Mucosa of stomach (tissue), 1 donor: ENCODE measurements at regions not wholly inside any gene's neighbourhood (a gene's known extent, or its start where the extent isn't known, plus 50 kb on each side); places are given as distances from the start of the nearest gene placed in this dataset.

Experiments used
- H3K27me3 ChIP-seq: one replicate; pipeline ENCODE4 v1.7.0; 2013; ENCODE audit warnings: mild to moderate bottlenecking, low read length; ENCODE audit not compliant: control insufficient read depth, insufficient read depth
- H3K36me3 ChIP-seq: one replicate; pipeline ENCODE4 v1.7.0; 2013; ENCODE audit warnings: low read length; ENCODE audit not compliant: control insufficient read depth, insufficient read depth
- H3K4me1 ChIP-seq: one replicate; pipeline ENCODE4 v1.7.0; 2013; ENCODE audit warnings: mild to moderate bottlenecking, low read length; ENCODE audit not compliant: control insufficient read depth, insufficient read depth
- H3K4me3 ChIP-seq: one replicate; pipeline ENCODE4 v1.7.0; 2013; ENCODE audit warnings: low read length
- H3K9ac ChIP-seq: one replicate; pipeline ENCODE4 v1.7.0; 2013; ENCODE audit warnings: mild to moderate bottlenecking, low read length, moderate library complexity
- H3K9me3 ChIP-seq: one replicate; pipeline ENCODE4 v1.7.0; 2013; ENCODE audit warnings: mild to moderate bottlenecking, low read length, moderate library complexity; ENCODE audit not compliant: control insufficient read depth
- donor health status: Pancreatic carcinoma.

DNA sequence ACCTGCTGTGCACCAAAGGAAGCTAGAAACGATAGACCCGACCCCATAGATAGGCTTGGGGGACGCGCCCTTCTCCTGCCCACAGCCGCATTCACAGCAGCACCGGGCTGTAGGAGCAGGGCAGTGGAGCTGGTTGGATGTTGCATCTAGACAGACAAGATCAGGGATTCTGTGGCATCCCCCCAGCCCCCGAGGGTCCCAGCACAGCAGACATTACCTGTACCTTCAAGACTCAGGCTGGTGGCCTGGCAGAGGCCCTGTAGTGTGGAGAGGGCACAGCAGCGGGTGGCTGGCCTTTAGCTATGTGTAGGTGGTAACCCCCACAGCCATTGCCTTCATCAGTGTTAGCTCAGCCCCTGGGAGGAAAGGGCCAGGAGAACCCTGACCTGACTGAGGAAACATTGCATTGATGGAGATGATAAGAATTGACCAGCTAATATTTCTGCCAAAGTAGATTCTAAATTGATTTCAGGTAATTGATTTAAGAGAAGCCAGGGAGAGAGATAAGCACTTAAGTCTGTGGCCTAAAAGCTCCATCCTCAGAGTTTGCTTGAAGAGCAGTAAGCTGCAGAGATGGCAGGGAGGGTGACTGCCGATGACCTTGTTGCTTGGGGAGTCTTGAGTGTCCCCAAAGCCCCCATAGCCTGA is 269.4 kb downstream of the TLE3 start:
- Histone ChIP-seq H3K4me1 (no peaks in the 10 kb centered on the region), H3K4me3 (no peak overlapping the region), H3K9ac (no peak overlapping the region), H3K9me3 (no peaks in the 10 kb centered on the region), H3K36me3 (no peaks in the 10 kb centered on the region), H3K27me3 (no peaks in the 10 kb centered on the region)

DNA sequence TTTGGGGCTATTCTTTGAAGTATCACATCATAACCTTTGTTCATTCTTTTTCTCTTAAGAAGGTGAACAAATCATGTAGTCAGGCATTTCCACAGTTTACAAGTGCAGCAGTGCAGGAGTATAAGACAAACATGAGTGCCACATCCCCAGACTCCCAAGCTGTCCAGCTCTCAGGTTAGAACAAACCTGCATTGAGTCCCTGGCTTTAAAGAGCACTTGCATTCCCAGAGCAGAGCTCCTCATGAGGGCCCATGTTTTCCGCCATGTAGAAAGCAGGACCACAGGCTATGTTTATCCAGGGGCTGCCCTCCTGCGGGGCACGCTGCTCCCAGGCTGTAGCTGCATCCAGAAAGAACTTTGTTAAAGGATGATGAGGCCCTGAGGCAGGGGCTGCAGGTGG is 267.7 kb downstream of the TLE3 start:
- no peaks in the 10 kb centered on the region for H3K27me3 ChIP-seq
- H3K9ac ChIP-seq = no peak overlapping the region

DNA sequence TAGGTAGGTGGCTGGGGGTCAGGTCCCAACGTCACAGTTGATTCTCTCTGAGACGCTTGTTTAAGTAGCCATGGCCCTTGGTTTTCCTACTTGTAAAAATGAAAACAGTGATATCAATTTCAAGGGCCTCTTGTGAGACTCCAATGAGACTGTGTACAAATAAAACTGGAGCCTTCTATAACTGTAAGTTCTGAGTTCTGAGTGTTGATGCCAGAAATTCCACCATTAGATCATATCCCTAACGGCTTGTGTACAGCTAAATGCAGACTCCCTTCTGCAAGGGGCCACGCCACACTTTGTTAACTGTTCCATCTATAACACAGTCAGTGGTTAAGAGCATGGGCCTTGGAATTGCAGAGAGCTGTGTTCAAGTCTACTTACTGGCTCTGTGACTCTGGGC is 267.3 kb downstream of the TLE3 start:
- Histone ChIP-seq H3K9me3 (no peaks in the 10 kb centered on the region), H3K27me3 (no peaks in the 10 kb centered on the region), H3K4me3 (no peak overlapping the region), H3K4me1 (no peaks in the 10 kb centered on the region), H3K9ac (no peak overlapping the region), H3K36me3 (no peaks in the 10 kb centered on the region)

More for the DNA sequence above, 267.7 kb downstream of the TLE3 start:
- H3K4me1 ChIP-seq = no peaks in the 10 kb centered on the region
- no peaks in the 10 kb centered on the region for H3K9me3 ChIP-seq
- H3K4me3 ChIP-seq = no peak overlapping the region
- H3K36me3 ChIP-seq = no peaks in the 10 kb centered on the region

DNA sequence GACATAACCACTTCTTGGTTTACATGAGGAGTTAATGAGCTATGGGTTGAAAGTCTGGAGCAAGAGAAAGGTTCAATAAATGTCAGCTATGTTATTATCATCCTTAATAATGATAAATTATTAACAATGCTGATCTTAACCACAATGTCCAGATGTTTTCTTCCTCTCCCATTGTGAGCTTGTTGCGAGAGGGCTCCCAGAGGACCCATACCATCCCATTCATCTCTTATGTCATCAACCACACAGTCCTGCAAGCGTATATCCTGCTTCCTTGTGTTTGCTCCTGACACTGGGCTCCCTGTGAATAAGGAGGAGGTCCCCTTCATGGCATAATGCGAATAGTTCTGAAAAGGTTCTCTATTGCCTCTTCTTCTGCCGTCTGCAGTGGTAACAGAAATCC is 266.8 kb downstream of the TLE3 start:
- H3K9ac ChIP-seq = no peak overlapping the region
- no peaks in the 10 kb centered on the region for H3K9me3 ChIP-seq
- no peaks in the 10 kb centered on the region for H3K4me1 ChIP-seq
- H3K27me3 ChIP-seq = no peaks in the 10 kb centered on the region
- no peaks in the 10 kb centered on the region for H3K36me3 ChIP-seq
- no peak overlapping the region for H3K4me3 ChIP-seq

DNA sequence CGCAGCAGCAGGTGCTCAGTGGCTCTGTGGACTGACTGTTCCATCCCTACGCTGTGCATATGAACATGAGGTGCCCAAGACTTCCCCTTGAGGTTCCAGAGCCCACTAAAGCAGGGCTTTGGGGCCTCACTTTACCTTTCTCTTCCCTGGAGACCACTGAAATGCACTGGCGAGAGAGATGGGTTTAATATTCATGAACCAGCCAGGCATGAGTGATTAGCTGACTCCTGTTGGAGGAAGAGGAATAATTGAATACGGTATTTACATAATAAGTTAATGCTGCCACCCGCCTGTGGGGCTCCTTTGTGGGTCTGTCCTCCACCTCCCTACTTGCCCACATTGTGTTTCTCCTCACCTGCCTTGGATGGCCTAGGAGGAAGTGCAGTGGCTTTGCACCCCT is 263.4 kb downstream of the TLE3 start:
- Histone ChIP-seq H3K9me3 (no peaks in the 10 kb centered on the region), H3K4me1 (no peaks in the 10 kb centered on the region), H3K9ac (no peak overlapping the region), H3K4me3 (no peak overlapping the region), H3K27me3 (no peaks in the 10 kb centered on the region), H3K36me3 (no peaks in the 10 kb centered on the region)

DNA sequence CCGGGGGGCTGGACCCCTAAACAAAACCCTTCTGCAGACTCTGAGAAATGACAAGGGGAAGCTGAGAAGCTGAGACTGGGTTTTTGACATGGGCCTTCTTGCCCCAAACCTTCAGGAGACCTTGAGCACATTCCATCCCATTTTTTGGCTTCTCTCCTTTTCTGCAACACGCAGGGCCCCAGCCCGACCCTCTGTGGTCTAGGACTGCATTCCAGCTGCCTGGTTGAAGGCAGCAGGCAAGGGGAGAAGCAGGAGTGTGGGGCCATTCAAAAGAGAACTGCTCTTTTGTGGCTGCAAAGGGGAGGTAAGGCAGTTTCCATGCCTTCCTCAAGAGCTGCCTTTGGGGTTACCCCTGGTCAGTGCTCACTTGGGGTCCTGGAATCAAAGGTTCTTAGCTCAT is 263.0 kb downstream of the TLE3 start:
- no peak overlapping the region for H3K9ac ChIP-seq
- H3K4me3 ChIP-seq = no peak overlapping the region
- no peaks in the 10 kb centered on the region for H3K27me3 ChIP-seq
- no peaks in the 10 kb centered on the region for H3K4me1 ChIP-seq
- no peaks in the 10 kb centered on the region for H3K9me3 ChIP-seq
- H3K36me3 ChIP-seq = no peaks in the 10 kb centered on the region

DNA sequence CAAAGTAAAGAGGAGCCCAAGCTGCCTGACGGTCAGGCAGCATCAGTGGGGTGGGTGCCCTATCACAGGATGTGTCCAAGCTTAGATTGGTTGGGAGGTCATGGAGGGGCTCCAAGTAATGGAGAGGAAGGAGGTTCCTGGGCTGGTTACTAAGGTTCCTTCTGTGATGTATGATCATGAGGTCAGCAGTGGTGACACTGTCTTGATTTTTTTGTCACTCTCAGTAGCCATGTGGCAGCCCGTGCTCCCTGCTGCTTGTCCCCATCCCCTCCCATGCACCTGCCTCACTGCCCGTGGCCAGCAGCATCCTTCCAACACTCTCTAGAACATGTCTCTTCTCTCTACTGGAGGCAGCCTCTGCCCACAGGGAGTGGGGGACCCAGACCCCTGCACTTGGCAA is 261.7 kb downstream of the TLE3 start:
- H3K4me1 ChIP-seq = no peaks in the 10 kb centered on the region
- H3K9ac ChIP-seq = no peak overlapping the region
- no peaks in the 10 kb centered on the region for H3K9me3 ChIP-seq
- no peaks in the 10 kb centered on the region for H3K27me3 ChIP-seq
- H3K4me3 ChIP-seq = no peak overlapping the region
- H3K36me3 ChIP-seq = no peaks in the 10 kb centered on the region

DNA sequence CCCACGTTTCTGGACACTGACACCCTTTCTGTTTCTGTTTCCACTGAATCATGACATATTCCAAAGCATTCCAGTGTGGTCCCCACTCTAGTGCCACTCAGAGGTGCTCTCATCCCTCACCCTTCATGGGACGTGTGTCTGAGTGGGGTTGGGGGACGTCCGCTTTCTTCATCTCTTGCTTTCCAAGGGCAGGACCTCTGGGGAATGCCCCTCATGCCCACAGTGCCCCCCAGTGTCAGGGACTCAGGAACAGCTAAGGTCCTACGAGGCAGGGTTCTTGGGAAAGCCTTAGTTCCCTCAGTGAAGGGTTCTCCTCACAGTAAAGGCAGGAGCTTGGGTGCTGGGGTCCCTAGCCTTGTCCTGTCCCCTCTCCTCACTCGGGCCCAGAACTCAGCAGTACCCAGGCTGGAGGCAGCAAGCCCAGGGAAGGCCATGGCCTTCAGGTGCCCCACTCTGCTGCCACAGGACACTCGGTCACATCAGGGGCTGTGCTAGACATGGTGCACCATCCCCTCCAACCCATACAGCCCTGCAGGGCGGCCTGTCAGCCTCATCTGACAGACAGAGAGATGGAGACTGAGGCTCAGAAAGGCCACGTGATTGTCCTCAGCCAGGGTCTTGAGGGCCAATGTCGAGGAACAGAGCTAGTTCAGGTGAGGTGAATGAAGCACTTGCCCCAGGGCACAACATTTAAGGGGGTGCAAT is 261.0 kb downstream of the TLE3 start:
- Histone ChIP-seq H3K36me3 (no peaks in the 10 kb centered on the region), H3K4me1 (no peaks in the 10 kb centered on the region), H3K27me3 (no peaks in the 10 kb centered on the region), H3K9ac (no peak overlapping the region), H3K4me3 (no peak overlapping the region), H3K9me3 (no peaks in the 10 kb centered on the region)

DNA sequence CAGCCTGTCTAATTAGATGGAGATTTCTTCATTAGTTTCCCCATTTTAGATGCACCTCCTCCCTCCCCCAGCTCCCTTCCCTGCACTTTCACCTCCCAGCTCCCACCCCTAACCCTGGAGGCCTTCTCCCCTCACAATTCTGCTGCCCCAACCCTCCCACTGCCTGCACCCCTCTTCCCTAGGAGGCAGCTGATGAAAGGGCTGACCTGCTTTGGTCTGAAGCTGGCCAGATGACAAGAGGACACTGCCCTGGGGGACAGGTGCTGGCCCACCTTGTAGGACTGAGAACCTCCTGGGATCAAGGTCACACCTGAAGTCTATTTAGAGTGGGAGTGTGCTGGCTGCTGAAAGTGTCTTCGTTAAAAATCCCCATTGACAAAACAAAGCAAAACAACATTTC is 259.4 kb downstream of the TLE3 start:
- H3K4me1 ChIP-seq = no peaks in the 10 kb centered on the region

DNA sequence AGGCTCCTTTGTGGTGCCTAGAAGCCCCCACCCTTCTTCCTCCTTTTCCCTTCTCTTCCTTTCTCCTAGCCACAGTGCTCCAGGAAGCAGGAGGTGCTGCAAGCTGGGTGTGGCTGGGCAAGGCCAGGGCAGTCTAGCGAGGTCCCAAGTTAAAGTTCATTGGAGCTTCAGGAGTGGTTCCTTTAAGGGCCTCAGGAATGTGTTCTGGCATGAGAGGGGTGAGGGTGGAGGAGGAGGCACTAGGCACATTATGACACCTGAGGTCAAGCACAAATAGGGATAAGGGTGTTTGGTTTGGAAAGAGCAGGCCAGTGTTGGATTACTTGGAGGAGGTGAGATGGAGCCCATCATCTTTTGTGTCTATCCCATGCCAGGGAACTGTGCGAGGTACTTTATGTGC is 258.7 kb downstream of the TLE3 start:
- Histone ChIP-seq H3K4me3 (no peak overlapping the region), H3K36me3 (no peaks in the 10 kb centered on the region), H3K27me3 (no peaks in the 10 kb centered on the region), H3K9me3 (no peaks in the 10 kb centered on the region), H3K9ac (no peak overlapping the region), H3K4me1 (no peaks in the 10 kb centered on the region)

More for the DNA sequence above, 259.4 kb downstream of the TLE3 start:
- no peak overlapping the region for H3K9ac ChIP-seq
- no peak overlapping the region for H3K4me3 ChIP-seq
- no peaks in the 10 kb centered on the region for H3K9me3 ChIP-seq
- H3K27me3 ChIP-seq = no peaks in the 10 kb centered on the region
- H3K36me3 ChIP-seq = no peaks in the 10 kb centered on the region

DNA sequence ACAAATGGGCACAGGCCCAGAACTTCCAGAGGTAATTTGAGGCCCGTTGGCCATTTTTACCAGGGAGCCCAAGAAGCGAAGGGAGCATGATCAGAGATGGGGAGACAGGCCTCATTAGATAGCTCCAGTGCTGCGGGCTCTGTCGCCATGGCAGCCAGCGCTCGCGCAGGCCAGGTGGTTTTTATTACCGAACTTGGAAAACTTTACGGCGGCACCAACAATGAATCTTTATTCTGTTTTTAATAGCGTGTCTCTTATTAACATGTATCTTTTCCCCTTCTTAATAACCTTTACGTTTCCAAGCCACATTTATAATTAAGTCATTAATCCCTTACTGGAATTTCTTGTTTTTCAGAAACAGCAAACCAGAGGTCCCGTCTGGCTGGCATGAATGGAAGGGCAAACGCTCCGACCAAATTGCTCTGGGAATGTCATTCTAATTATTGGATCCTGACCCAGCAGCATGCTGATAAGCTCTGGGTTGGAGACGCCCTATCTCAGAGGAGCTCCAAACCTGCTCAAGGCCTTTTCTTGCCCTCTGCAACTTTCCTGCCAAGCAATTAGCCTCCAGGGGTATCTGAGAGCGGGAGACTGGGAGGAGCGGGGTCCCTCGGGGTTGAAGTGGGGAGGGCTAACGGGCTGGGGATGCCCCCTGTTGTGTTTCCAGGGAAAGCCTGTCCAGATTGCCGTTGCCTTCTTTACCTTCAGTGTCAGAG is 256.4 kb downstream of the TLE3 start:
- H3K9me3 ChIP-seq = no peaks in the 10 kb centered on the region

DNA sequence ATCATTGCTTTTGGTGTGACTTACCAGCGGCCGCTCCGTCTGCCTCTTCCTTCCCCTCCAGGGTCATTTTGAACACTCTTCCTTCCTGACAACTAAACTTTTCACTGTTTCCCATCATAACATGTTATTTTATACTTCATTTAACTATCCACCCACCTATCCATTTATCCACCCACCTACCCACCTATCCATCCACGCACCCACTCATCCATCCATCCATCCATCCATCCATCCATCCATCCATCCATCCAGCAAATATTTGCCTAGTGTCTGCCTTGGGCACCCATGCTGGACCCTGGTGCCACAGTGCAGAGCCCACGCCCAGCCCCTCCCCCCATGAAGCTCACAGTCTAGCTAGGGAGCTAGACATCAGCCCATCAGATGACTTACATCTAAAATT is 254.9 kb downstream of the TLE3 start:
- no peaks in the 10 kb centered on the region for H3K27me3 ChIP-seq
- H3K9me3 ChIP-seq = no peaks in the 10 kb centered on the region
- H3K36me3 ChIP-seq = no peaks in the 10 kb centered on the region
- H3K4me1 ChIP-seq = no peaks in the 10 kb centered on the region
- no peak overlapping the region for H3K9ac ChIP-seq
- H3K4me3 ChIP-seq = no peak overlapping the region

More for the DNA sequence above, 256.4 kb downstream of the TLE3 start:
- Histone ChIP-seq H3K9ac (no peak overlapping the region), H3K4me3 (no peak overlapping the region), H3K27me3 (no peaks in the 10 kb centered on the region), H3K4me1 (no peaks in the 10 kb centered on the region), H3K36me3 (no peaks in the 10 kb centered on the region)
